Liver (tissue), 8 donors: ENCODE measurements at regions not wholly inside any gene's neighbourhood (a gene's known extent, or its start where the extent isn't known, plus 50 kb on each side); places are given as distances from the start of the nearest gene placed in this dataset.

ENCODE experiments used
- DNase-seq: peaks from one replicate; pipeline ENCODE4 v3.0.0-alpha.2; 2017; ENCODE audit warnings: low spot score
- H3K27ac ChIP-seq, 2 donors: one replicate each; pipeline ENCODE4 v1.7.0; 2013; ENCODE audit warnings: inconsistent platforms in 2 of 2, low read length in 2 of 2, control low read depth in 1 of 2, low read depth in 1 of 2, mild to moderate bottlenecking in 1 of 2
- H3K27me3 ChIP-seq, 4 donors: one replicate each; pipeline versions ENCODE4 v1.6.1 to v1.7.0; 2013; ENCODE audit warnings: low read length in 3 of 4, inconsistent platforms in 1 of 4, mild to moderate bottlenecking in 1 of 4, moderate library complexity in 1 of 4; ENCODE audit not compliant: control insufficient read depth in 4 of 4, insufficient read depth in 4 of 4
- H3K36me3 ChIP-seq, 4 donors: one replicate each; pipeline versions ENCODE4 v1.6.1 to v1.7.0; 2013; ENCODE audit warnings: low read length in 3 of 4, mild to moderate bottlenecking in 3 of 4, low read depth in 1 of 4, moderate library complexity in 1 of 4; ENCODE audit not compliant: control insufficient read depth in 4 of 4, insufficient read depth in 3 of 4
- H3K4me1 ChIP-seq, 4 donors: one replicate each; pipeline versions ENCODE4 v1.6.1 to v1.7.0; 2013; ENCODE audit warnings: low read length in 3 of 4, mild to moderate bottlenecking in 3 of 4, moderate library complexity in 1 of 4; ENCODE audit not compliant: control insufficient read depth in 4 of 4, insufficient read depth in 4 of 4
- H3K4me3 ChIP-seq, 3 donors: one replicate each; pipeline versions ENCODE4 v1.6.1 to v1.7.0; 2013; ENCODE audit warnings: low read length in 3 of 3, control low read depth in 1 of 3, low read depth in 1 of 3, mild to moderate bottlenecking in 1 of 3
- H3K9ac ChIP-seq, 2 donors: one replicate each; pipeline ENCODE4 v1.7.0; 2013; ENCODE audit warnings: low read length in 2 of 2, mild to moderate bottlenecking in 2 of 2, moderate library complexity in 2 of 2, control low read depth in 1 of 2, low read depth in 1 of 2
- H3K9me3 ChIP-seq, 4 donors: one replicate each; pipeline versions ENCODE4 v1.6.1 to v1.7.0; 2013; ENCODE audit warnings: low read length in 3 of 4; ENCODE audit not compliant: control insufficient read depth in 4 of 4
- CTCF ChIP-seq: fragments of 150-350 bp; IDR thresholded peaks from 2 replicates; pipeline ENCODE4 v1.5.1; 2017; ENCODE audit warnings: improper control_type of control experiment, low read depth, low read length; ENCODE audit not compliant: missing input control
- EGR1 ChIP-seq, 2 donors: IDR thresholded peaks; 2 replicates each; pipeline ENCODE4 v1.6.1; 2016 to 2018; ENCODE audit warnings: antibody characterized with exemption in 2 of 2, low read depth in 2 of 2
- FOXA1 ChIP-seq: IDR thresholded peaks from 2 replicates; pipeline ENCODE4 v1.6.1; 2016; ENCODE audit warnings: antibody characterized with exemption
- FOXA2 ChIP-seq: IDR thresholded peaks from 2 replicates; pipeline ENCODE4 v1.6.1; 2016; ENCODE audit warnings: antibody characterized with exemption
- GABPA ChIP-seq, 2 donors: IDR thresholded peaks in 1 of 2; conservative IDR thresholded peaks in 1 of 2; 2 replicates each; pipeline ENCODE4 v1.6.1; 2016; ENCODE audit warnings: antibody characterized with exemption in 2 of 2, mild to moderate bottlenecking in 1 of 2, moderate library complexity in 1 of 2
- HNF4A ChIP-seq, 2 donors: conservative IDR thresholded peaks; 2 replicates each; pipeline ENCODE4 v1.6.1; 2016; ENCODE audit warnings: antibody characterized with exemption in 2 of 2, mild to moderate bottlenecking in 2 of 2
- HNF4G ChIP-seq: IDR thresholded peaks from 2 replicates; pipeline ENCODE4 v1.6.1; 2016; ENCODE audit warnings: antibody characterized with exemption
- JUND ChIP-seq, 2 donors: IDR thresholded peaks; 2 replicates each; pipeline ENCODE4 v1.6.1; 2016; ENCODE audit warnings: antibody characterized with exemption in 2 of 2
- NR2F2 ChIP-seq: IDR thresholded peaks from 2 replicates; pipeline ENCODE4 v1.6.1; 2016; ENCODE audit warnings: antibody characterized with exemption
- RAD21 ChIP-seq, 2 donors: IDR thresholded peaks; 2 replicates each; pipeline ENCODE4 v1.6.1; 2016; ENCODE audit warnings: antibody characterized with exemption in 2 of 2, mild to moderate bottlenecking in 2 of 2
- REST ChIP-seq: IDR thresholded peaks from 2 replicates; pipeline ENCODE4 v1.6.1; 2016; ENCODE audit warnings: antibody characterized with exemption, mild to moderate bottlenecking
- RXRA ChIP-seq, 2 donors: IDR thresholded peaks; 2 replicates each; pipeline ENCODE4 v1.6.1; 2017 to 2018; ENCODE audit warnings: antibody characterized with exemption in 2 of 2, mild to moderate bottlenecking in 1 of 2
- SP1 ChIP-seq: IDR thresholded peaks from 2 replicates; pipeline ENCODE4 v1.6.1; 2018; ENCODE audit warnings: antibody characterized with exemption, mild to moderate bottlenecking
- YY1 ChIP-seq: IDR thresholded peaks from 2 replicates; pipeline ENCODE4 v1.6.1; 2016; ENCODE audit warnings: antibody characterized with exemption, mild to moderate bottlenecking
- WGBS: extraction: QIAGEN DNeasy Blood & Tissue Kit; methylation state at CpG from one replicate; pipeline ENCODE4 v1.1.7; 2013; 5-methylcytosine and 5-hydroxymethylcytosine counted together
- TF ChIP-seq, protein P1 (sequence below): IDR thresholded peaks from 2 replicates; pipeline ENCODE4 v1.6.1; 2016; ENCODE audit warnings: antibody characterized with exemption
- TF ChIP-seq, protein P2 (sequence below): IDR thresholded peaks from 2 replicates; pipeline ENCODE4 v1.6.1; 2016; ENCODE audit warnings: antibody characterized with exemption
- donor health status: healthy.
- donor health status: healthy.
- donor health status: healthy.
- donor health status: healthy.
- donor health status: healthy.

DNA sequence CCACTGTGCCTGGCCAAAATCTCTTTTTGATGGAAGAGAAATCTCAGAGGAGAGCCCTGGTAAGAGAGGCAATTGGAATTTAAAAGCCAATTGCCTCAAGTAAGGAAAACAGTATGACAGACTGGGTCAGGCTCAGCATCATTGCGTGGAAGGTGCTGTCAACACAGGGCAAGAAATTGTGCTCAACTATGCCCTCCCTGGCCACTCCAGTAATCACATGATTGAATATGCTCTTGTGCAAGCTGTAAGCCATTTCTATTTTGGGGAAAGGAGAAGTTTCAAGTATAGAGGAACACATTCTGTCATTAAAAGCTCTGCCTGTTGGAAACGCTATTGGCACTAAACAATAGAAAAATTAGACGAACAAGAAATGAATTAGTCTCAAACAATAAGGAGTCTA is 1127.7 kb downstream of the REEP3 start:
- Histone ChIP-seq H3K4me1 (no peaks in the 10 kb centered on the region), H3K36me3 (no peaks in the 10 kb centered on the region), H3K27me3 (no peaks in the 10 kb centered on the region), H3K27ac (no peak overlapping the region), H3K9me3 (peaks cover 0 to 1% (median 0%) of the 10 kb centered on the region in 4 donors), H3K4me3 (no peak overlapping the region), H3K9ac (no peak overlapping the region)
- DNase-seq: no peak
- TF ChIP-seq RXRA (IDR thresholded peaks at IDR 0.05) (no peak), JUND (IDR thresholded peaks at IDR 0.05) (no peak), REST (no peak), RAD21 (IDR thresholded peaks at IDR 0.05) (peak; percentile 28 to 50), FOXA1 (no peak), FOXA2 (no peak)
- WGBS: 57% methylated on average over 3 of the region's 3 CpGs

DNA sequence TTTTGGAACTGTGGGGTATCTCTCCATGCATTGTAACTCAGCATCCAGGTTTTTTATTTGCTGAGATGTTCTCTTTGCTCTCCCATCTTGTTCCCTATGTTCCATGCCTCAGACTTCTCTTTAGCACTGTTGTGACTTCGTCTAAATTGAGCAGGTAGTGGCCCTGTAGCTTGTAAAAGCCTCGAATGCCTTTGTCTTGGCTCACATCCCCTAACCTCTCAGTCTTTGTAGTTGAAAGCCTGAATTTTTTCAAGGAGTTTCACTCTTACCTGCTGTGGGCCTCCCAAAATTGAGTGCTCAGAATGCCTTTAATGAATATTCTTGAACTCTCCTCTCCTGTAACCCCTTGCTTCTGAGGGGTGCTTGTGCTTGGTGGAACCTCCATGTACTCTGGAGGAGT is 1137.3 kb downstream of the REEP3 start:
- Histone ChIP-seq H3K27ac (no peak overlapping the region), H3K27me3 (no peaks in the 10 kb centered on the region), H3K36me3 (no peaks in the 10 kb centered on the region), H3K4me3 (no peak overlapping the region), H3K9me3 (no peaks in the 10 kb centered on the region), H3K4me1 (no peaks in the 10 kb centered on the region), H3K9ac (no peak overlapping the region)
- TF ChIP-seq EGR1 (IDR thresholded peaks at IDR 0.05; ENCODE audit: low read depth in 2 of 2) (no peak), RAD21 (IDR thresholded peaks at IDR 0.05) (no peak), GABPA (IDR thresholded peaks at IDR 0.05 in 1 of 2, conservative IDR thresholded peaks at IDR 0.05 in 1 of 2) (no peak), FOXA2 (no peak), HNF4A (conservative IDR thresholded peaks at IDR 0.05) (no peak), NR2F2 (no peak), YY1 (no peak), RXRA (IDR thresholded peaks at IDR 0.05) (no peak), CTCF (no peak), HNF4G (no peak), FOXA1 (no peak)
- TF ChIP-seq, protein P1, sequence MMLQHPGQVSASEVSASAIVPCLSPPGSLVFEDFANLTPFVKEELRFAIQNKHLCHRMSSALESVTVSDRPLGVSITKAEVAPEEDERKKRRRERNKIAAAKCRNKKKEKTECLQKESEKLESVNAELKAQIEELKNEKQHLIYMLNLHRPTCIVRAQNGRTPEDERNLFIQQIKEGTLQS: no peak
- WGBS: 51% methylated on average over 2 of the region's 2 CpGs
- DNase-seq: no peak

DNA sequence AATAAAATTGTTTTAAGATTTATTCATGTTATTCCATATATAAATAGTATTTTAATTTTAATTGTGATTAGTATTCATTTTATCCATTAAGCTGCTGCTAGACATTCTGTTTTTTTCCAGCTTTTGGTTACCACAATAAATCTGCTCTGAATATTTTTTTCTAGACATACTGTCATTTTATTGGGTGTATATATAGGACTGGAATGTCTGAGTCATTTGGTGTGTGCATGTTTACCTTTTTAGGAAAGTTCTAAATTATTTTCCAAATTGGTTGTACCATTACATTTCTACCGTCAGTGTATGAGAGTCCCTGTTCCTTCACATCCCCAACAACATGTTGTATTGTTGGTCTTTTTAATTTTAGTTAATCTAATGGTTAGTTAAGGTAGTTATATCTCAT is 1138.1 kb downstream of the REEP3 start:
- no peak overlapping the region for H3K27ac ChIP-seq
- no peaks in the 10 kb centered on the region for H3K36me3 ChIP-seq
- 92% methylated on average over 1 of the region's 1 CpG for WGBS
- H3K9ac ChIP-seq: no peak overlapping the region
- no peaks in the 10 kb centered on the region for H3K4me1 ChIP-seq
- no peaks in the 10 kb centered on the region for H3K27me3 ChIP-seq
- H3K4me3 ChIP-seq: no peak overlapping the region
- TF ChIP-seq, protein P2, sequence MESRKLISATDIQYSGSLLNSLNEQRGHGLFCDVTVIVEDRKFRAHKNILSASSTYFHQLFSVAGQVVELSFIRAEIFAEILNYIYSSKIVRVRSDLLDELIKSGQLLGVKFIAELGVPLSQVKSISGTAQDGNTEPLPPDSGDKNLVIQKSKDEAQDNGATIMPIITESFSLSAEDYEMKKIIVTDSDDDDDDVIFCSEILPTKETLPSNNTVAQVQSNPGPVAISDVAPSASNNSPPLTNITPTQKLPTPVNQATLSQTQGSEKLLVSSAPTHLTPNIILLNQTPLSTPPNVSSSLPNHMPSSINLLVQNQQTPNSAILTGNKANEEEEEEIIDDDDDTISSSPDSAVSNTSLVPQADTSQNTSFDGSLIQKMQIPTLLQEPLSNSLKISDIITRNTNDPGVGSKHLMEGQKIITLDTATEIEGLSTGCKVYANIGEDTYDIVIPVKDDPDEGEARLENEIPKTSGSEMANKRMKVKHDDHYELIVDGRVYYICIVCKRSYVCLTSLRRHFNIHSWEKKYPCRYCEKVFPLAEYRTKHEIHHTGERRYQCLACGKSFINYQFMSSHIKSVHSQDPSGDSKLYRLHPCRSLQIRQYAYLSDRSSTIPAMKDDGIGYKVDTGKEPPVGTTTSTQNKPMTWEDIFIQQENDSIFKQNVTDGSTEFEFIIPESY: no peak
- TF ChIP-seq HNF4G: no peak
- no peak for TF ChIP-seq RXRA (IDR thresholded peaks at IDR 0.05)
- TF ChIP-seq SP1: no peak
- no peaks in the 10 kb centered on the region for H3K9me3 ChIP-seq
- DNase-seq: no peak
